ENCODE measurements at regions not wholly inside any gene's neighbourhood (a gene's known extent, or its start where the extent isn't known, plus 50 kb on each side); places are given as distances from the start of the nearest gene placed in this dataset.

- no peak for DNase-seq (ENCODE audit: low read depth in 2 of 3, low spot score in 2 of 3)
Observed at GRCh38 chr9:106677830-106678229, 185.1 kb upstream of the ZNF462 start.

GRCh38 chr9:106678273-106678672, 184.7 kb upstream of the ZNF462 start:
- no peak for DNase-seq (ENCODE audit: low read depth in 2 of 3, low spot score in 2 of 3)

GRCh38 chr9:106682420-106682819, 180.5 kb upstream of the ZNF462 start:
- no peak for DNase-seq (ENCODE audit: low read depth in 2 of 3, low spot score in 2 of 3)

- DNase-seq (ENCODE audit: low read depth in 2 of 3, low spot score in 2 of 3): no peak
Observed at GRCh38 chr9:106683454-106683853, 179.5 kb upstream of the ZNF462 start.

GRCh38 chr9:106684940-106685695, 177.8 kb upstream of the ZNF462 start:
- no peak for DNase-seq (ENCODE audit: low read depth in 2 of 3, low spot score in 2 of 3)

- no peak for DNase-seq (ENCODE audit: low read depth in 2 of 3, low spot score in 2 of 3)
Observed at GRCh38 chr9:106689089-106689488, 173.9 kb upstream of the ZNF462 start.

GRCh38 chr9:106691627-106692026, 171.3 kb upstream of the ZNF462 start:
- no peak for DNase-seq (ENCODE audit: low read depth in 2 of 3, low spot score in 2 of 3)

- DNase-seq (ENCODE audit: low read depth in 2 of 3, low spot score in 2 of 3): no peak
Observed at GRCh38 chr9:106693558-106693957, 169.4 kb upstream of the ZNF462 start.

GRCh38 chr9:106696804-106697203, 166.2 kb upstream of the ZNF462 start:
- DNase-seq (ENCODE audit: low read depth in 2 of 3, low spot score in 2 of 3): no peak

GRCh38 chr9:106697390-106697749, 165.6 kb upstream of the ZNF462 start:
- no peak for DNase-seq (ENCODE audit: low read depth in 2 of 3, low spot score in 2 of 3)

- no peak for DNase-seq (ENCODE audit: low read depth in 2 of 3, low spot score in 2 of 3)
Observed at GRCh38 chr9:106697750-106698502, 165.0 kb upstream of the ZNF462 start.

- no peak for DNase-seq (ENCODE audit: low read depth in 2 of 3, low spot score in 2 of 3)
Observed at GRCh38 chr9:106700676-106701075, 162.3 kb upstream of the ZNF462 start.

GRCh38 chr9:106701611-106702010, 161.4 kb upstream of the ZNF462 start:
- DNase-seq (ENCODE audit: low read depth in 2 of 3, low spot score in 2 of 3): no peak

GRCh38 chr9:106704056-106704615, 158.8 kb upstream of the ZNF462 start:
- DNase-seq (ENCODE audit: low read depth in 2 of 3, low spot score in 2 of 3): no peak

GRCh38 chr9:106707291-106707690, 155.7 kb upstream of the ZNF462 start:
- DNase-seq (ENCODE audit: low read depth in 2 of 3, low spot score in 2 of 3): no peak

GRCh38 chr9:106707738-106708474, 155.1 kb upstream of the ZNF462 start:
- no peak for DNase-seq (ENCODE audit: low read depth in 2 of 3, low spot score in 2 of 3)

- DNase-seq (ENCODE audit: low read depth in 2 of 3, low spot score in 2 of 3): no peak
Observed at GRCh38 chr9:106708475-106709146, 154.4 kb upstream of the ZNF462 start.

GRCh38 chr9:106712279-106712678, 150.7 kb upstream of the ZNF462 start:
- DNase-seq (ENCODE audit: low read depth in 2 of 3, low spot score in 2 of 3): no peak

GRCh38 chr9:106713206-106713605, 149.8 kb upstream of the ZNF462 start:
- no peak for DNase-seq (ENCODE audit: low read depth in 2 of 3, low spot score in 2 of 3)

- no peak for DNase-seq (ENCODE audit: low read depth in 2 of 3, low spot score in 2 of 3)
Observed at GRCh38 chr9:106716820-106717219, 146.1 kb upstream of the ZNF462 start.

- no peak for DNase-seq (ENCODE audit: low read depth in 2 of 3, low spot score in 2 of 3)
Observed at GRCh38 chr9:106717686-106718085, 145.3 kb upstream of the ZNF462 start.

Measured in hematopoietic multipotent progenitor cell (in vitro differentiated cells).